ENCODE measurements at regions not wholly inside any gene's neighbourhood (a gene's known extent, or its start where the extent isn't known, plus 50 kb on each side); places are given as distances from the start of the nearest gene placed in this dataset.
"Not testable (repeated sequence)": the region's sequence is repeated elsewhere in the genome, so short reads cannot be mapped to it uniquely, and the experiment has no call there.

DNA sequence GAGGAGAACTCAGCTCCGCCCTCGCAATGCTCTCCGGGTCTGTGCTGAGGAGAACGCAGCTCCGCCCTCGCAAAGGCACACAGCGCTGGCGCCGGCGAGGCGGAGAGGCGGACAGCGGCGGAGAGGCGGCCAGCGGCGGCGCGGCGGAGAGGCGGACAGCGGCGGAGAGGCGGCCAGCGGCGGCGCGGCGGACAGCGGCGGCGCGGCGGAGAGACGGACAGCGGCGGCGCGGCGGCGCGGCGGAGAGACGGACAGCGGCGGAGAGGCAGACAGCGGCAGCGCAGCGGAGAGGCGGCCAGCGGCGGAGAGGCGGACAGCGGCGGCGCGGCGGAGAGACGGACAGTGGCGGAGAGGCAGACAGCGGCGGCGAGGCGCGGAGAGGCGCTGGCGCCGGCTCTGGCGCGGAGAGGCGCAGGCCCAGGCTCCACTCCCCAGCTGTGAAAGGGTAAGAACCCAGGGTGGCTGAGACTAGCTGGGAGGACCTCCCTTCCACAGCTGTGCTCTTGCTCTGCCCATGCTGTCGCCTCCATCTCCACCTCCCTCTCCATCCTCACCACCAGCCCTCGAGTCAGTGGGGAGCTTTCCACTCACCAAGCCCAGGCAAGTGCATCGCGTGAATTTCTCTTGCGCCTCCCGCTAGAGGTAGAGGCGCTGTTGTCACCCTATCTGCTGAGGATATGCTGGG is 2879.9 kb downstream of the RPIA start:
- H3K4me1 ChIP-seq (ENCODE audit: control insufficient read depth, insufficient read depth, low read length); H3K36me3 ChIP-seq (ENCODE audit: control insufficient read depth, insufficient read depth, low read length); H3K27me3 ChIP-seq (ENCODE audit: control insufficient read depth, insufficient read depth, low read length); H3K27ac ChIP-seq (ENCODE audit: low read depth, low read length); H3K9ac ChIP-seq (ENCODE audit: low read length): not testable (repeated sequence)
- H3K4me3 ChIP-seq (ENCODE audit: low read length): peak overlapping the region; percentile 54

DNA sequence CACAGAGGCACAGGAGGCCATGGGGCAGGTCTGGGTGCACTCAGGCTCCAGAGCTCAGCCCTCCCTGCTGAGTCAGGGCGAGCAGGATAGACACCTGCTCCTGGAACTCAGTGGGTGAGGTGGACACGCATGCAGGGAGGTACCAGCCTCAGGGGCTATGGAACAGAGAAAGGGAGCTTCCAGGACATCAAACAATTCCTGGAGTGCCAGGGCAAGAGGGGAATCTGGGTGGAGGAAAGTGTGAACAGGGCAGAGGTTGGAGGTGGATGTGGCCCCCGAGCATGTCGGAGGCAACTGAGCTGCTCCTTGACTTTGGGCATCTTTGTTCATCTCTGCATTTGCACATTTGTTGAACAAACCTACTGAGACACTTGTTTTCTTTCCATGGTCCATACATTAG is 2881.5 kb downstream of the RPIA start:
- H3K4me1 ChIP-seq (ENCODE audit: control insufficient read depth, insufficient read depth, low read length); H3K4me3 ChIP-seq (ENCODE audit: low read length); H3K9ac ChIP-seq (ENCODE audit: low read length); H3K27ac ChIP-seq (ENCODE audit: low read depth, low read length); H3K27me3 ChIP-seq (ENCODE audit: control insufficient read depth, insufficient read depth, low read length); H3K36me3 ChIP-seq (ENCODE audit: control insufficient read depth, insufficient read depth, low read length): not testable (repeated sequence)

- not testable (repeated sequence) for H3K27me3 ChIP-seq (ENCODE audit: control insufficient read depth, insufficient read depth, low read length); H3K9ac ChIP-seq (ENCODE audit: low read length); H3K4me3 ChIP-seq (ENCODE audit: low read length); H3K27ac ChIP-seq (ENCODE audit: low read depth, low read length); H3K4me1 ChIP-seq (ENCODE audit: control insufficient read depth, insufficient read depth, low read length); H3K36me3 ChIP-seq (ENCODE audit: control insufficient read depth, insufficient read depth, low read length)
These were observed 2882.3 kb downstream of the RPIA start for GRCh38 chr2:91573755-91574154.

DNA sequence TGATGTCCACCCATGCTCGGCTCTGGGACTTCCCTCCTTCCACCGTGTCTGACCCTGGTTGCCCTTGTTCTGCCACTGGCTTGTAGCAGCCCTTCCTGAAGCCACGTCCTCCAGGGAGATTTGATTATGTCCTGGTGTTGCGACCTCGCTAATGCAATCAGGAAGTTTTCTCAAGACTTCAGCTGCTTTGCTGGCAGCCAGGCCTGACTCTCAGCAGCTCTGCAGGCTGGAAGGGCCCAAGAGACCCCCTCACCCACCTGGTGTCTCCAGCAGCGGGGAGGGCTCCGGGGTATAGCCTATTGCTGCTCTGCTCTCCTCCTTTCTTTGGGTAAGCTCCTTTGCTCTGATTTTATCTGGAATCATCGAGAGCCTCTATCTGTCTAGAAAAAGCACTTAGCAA is 2882.8 kb downstream of the RPIA start:
- H3K9ac ChIP-seq (ENCODE audit: low read length); H3K27ac ChIP-seq (ENCODE audit: low read depth, low read length); H3K4me3 ChIP-seq (ENCODE audit: low read length); H3K36me3 ChIP-seq (ENCODE audit: control insufficient read depth, insufficient read depth, low read length); H3K27me3 ChIP-seq (ENCODE audit: control insufficient read depth, insufficient read depth, low read length); H3K4me1 ChIP-seq (ENCODE audit: control insufficient read depth, insufficient read depth, low read length): not testable (repeated sequence)

GRCh38 chr2:91575701-91576100 is 2884.2 kb downstream of the RPIA start:
- not testable (repeated sequence) for H3K36me3 ChIP-seq (ENCODE audit: control insufficient read depth, insufficient read depth, low read length); H3K9ac ChIP-seq (ENCODE audit: low read length); H3K27ac ChIP-seq (ENCODE audit: low read depth, low read length); H3K4me1 ChIP-seq (ENCODE audit: control insufficient read depth, insufficient read depth, low read length); H3K4me3 ChIP-seq (ENCODE audit: low read length); H3K27me3 ChIP-seq (ENCODE audit: control insufficient read depth, insufficient read depth, low read length)

GRCh38 chr2:91577406-91577805 is 2885.9 kb downstream of the RPIA start:
- not testable (repeated sequence) for H3K36me3 ChIP-seq (ENCODE audit: control insufficient read depth, insufficient read depth, low read length); H3K27ac ChIP-seq (ENCODE audit: low read depth, low read length); H3K9ac ChIP-seq (ENCODE audit: low read length); H3K27me3 ChIP-seq (ENCODE audit: control insufficient read depth, insufficient read depth, low read length); H3K4me3 ChIP-seq (ENCODE audit: low read length); H3K4me1 ChIP-seq (ENCODE audit: control insufficient read depth, insufficient read depth, low read length)

GRCh38 chr2:91578678-91579077 is 2887.2 kb downstream of the RPIA start:
- not testable (repeated sequence) for H3K4me1 ChIP-seq (ENCODE audit: control insufficient read depth, insufficient read depth, low read length); H3K36me3 ChIP-seq (ENCODE audit: control insufficient read depth, insufficient read depth, low read length); H3K4me3 ChIP-seq (ENCODE audit: low read length); H3K27ac ChIP-seq (ENCODE audit: low read depth, low read length); H3K9ac ChIP-seq (ENCODE audit: low read length); H3K27me3 ChIP-seq (ENCODE audit: control insufficient read depth, insufficient read depth, low read length)

DNA sequence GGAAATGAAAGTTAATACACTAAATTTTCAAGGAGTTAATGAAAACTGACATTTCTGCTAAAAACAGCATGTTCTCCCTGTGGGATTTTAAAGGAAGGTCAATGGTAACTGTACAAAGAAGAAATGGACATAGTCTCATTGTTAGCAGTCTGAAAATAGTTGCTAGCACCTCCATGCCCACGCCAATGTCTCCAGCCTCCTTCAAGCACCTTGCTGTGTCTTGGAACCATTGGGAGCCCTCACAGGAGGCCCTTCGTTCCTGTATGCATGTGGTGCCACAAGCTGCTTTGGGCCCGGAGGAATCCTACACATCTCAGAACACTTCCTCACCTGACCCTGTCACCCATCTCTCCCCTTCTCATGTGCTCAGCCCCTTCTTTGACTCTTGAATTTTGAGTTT is 2888.1 kb downstream of the RPIA start:
- not testable (repeated sequence) for H3K4me3 ChIP-seq (ENCODE audit: low read length); H3K36me3 ChIP-seq (ENCODE audit: control insufficient read depth, insufficient read depth, low read length); H3K4me1 ChIP-seq (ENCODE audit: control insufficient read depth, insufficient read depth, low read length); H3K27ac ChIP-seq (ENCODE audit: low read depth, low read length); H3K9ac ChIP-seq (ENCODE audit: low read length); H3K27me3 ChIP-seq (ENCODE audit: control insufficient read depth, insufficient read depth, low read length)

DNA sequence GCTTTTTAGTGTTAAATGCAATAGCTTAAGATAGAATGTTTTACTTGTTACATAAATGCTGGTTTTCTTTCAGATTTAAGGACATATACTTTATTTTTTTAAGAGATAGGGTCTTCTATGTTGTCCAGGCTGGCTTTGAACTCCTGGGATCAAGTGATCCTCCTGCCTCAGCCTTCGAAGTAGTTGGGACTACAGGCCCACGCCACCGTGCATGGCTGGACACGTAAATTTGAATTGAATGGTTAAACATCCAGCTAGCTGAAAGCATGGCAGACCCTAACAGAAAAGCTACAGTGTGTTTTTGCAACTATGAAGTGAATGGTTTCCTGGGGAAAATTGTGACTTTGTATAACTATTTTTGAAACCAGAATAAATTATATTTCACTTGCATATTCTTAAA is 2888.6 kb downstream of the RPIA start:
- H3K9ac ChIP-seq (ENCODE audit: low read length); H3K27ac ChIP-seq (ENCODE audit: low read depth, low read length); H3K36me3 ChIP-seq (ENCODE audit: control insufficient read depth, insufficient read depth, low read length); H3K27me3 ChIP-seq (ENCODE audit: control insufficient read depth, insufficient read depth, low read length); H3K4me1 ChIP-seq (ENCODE audit: control insufficient read depth, insufficient read depth, low read length); H3K4me3 ChIP-seq (ENCODE audit: low read length): not testable (repeated sequence)

GRCh38 chr2:91587098-91587497 is 2895.6 kb downstream of the RPIA start:
- not testable (repeated sequence) for H3K36me3 ChIP-seq (ENCODE audit: control insufficient read depth, insufficient read depth, low read length); H3K27me3 ChIP-seq (ENCODE audit: control insufficient read depth, insufficient read depth, low read length); H3K27ac ChIP-seq (ENCODE audit: low read depth, low read length); H3K4me3 ChIP-seq (ENCODE audit: low read length); H3K4me1 ChIP-seq (ENCODE audit: control insufficient read depth, insufficient read depth, low read length); H3K9ac ChIP-seq (ENCODE audit: low read length)

- H3K9ac ChIP-seq (ENCODE audit: low read length); H3K36me3 ChIP-seq (ENCODE audit: control insufficient read depth, insufficient read depth, low read length); H3K4me3 ChIP-seq (ENCODE audit: low read length); H3K27ac ChIP-seq (ENCODE audit: low read depth, low read length); H3K27me3 ChIP-seq (ENCODE audit: control insufficient read depth, insufficient read depth, low read length); H3K4me1 ChIP-seq (ENCODE audit: control insufficient read depth, insufficient read depth, low read length): not testable (repeated sequence)
These were observed 2896.5 kb downstream of the RPIA start for GRCh38 chr2:91587908-91588535.

- H3K4me1 ChIP-seq (ENCODE audit: control insufficient read depth, insufficient read depth, low read length); H3K27me3 ChIP-seq (ENCODE audit: control insufficient read depth, insufficient read depth, low read length); H3K4me3 ChIP-seq (ENCODE audit: low read length); H3K27ac ChIP-seq (ENCODE audit: low read depth, low read length); H3K36me3 ChIP-seq (ENCODE audit: control insufficient read depth, insufficient read depth, low read length); H3K9ac ChIP-seq (ENCODE audit: low read length): not testable (repeated sequence)
These were observed 2897.3 kb downstream of the RPIA start for GRCh38 chr2:91588782-91589223.
